ENCODE measurements at regions not wholly inside any gene's neighbourhood (a gene's known extent, or its start where the extent isn't known, plus 50 kb on each side); places are given as distances from the start of the nearest gene placed in this dataset.
"Not testable (repeated sequence)": the region's sequence is repeated elsewhere in the genome, so short reads cannot be mapped to it uniquely, and the experiment has no call there.

GRCh38 chr7:75201606-75202079 is 109.3 kb downstream of the GTF2IRD2B start:
- DNase-seq (ENCODE audit: low read depth in 2 of 2, low spot score in 1 of 2) = not testable (repeated sequence)

GRCh38 chr7:75205367-75206085 is 113.1 kb downstream of the GTF2IRD2B start:
- not testable (repeated sequence) for DNase-seq (ENCODE audit: low read depth in 2 of 2, low spot score in 1 of 2)

- not testable (repeated sequence) for DNase-seq (ENCODE audit: low read depth in 2 of 2, low spot score in 1 of 2)
Observed at GRCh38 chr7:75215460-75215859, 123.1 kb downstream of the GTF2IRD2B start.

- not testable (repeated sequence) for DNase-seq (ENCODE audit: low read depth in 2 of 2, low spot score in 1 of 2)
Observed at GRCh38 chr7:75216963-75217362, 124.6 kb downstream of the GTF2IRD2B start.

GRCh38 chr7:75226102-75226501 is 133.7 kb downstream of the GTF2IRD2B start:
- DNase-seq (ENCODE audit: low read depth in 2 of 2, low spot score in 1 of 2) = not testable (repeated sequence)

- DNase-seq (ENCODE audit: low read depth in 2 of 2, low spot score in 1 of 2) = not testable (repeated sequence)
Observed at GRCh38 chr7:75229558-75229957, 137.2 kb downstream of the GTF2IRD2B start.

- DNase-seq (ENCODE audit: low read depth in 2 of 2, low spot score in 1 of 2) = not testable (repeated sequence)
Observed at GRCh38 chr7:75230558-75230957, 138.2 kb downstream of the GTF2IRD2B start.

- not testable (repeated sequence) for DNase-seq (ENCODE audit: low read depth in 2 of 2, low spot score in 1 of 2)
Observed at GRCh38 chr7:75235092-75235826, 142.9 kb downstream of the GTF2IRD2B start.

- not testable (repeated sequence) for DNase-seq (ENCODE audit: low read depth in 2 of 2, low spot score in 1 of 2)
Observed at GRCh38 chr7:75235827-75236167, 143.4 kb downstream of the GTF2IRD2B start.

GRCh38 chr7:75237255-75238187 is 145.1 kb downstream of the GTF2IRD2B start:
- DNase-seq (ENCODE audit: low read depth in 2 of 2, low spot score in 1 of 2) = peak; percentile 5 to 41

GRCh38 chr7:75238309-75238708 is 145.9 kb downstream of the GTF2IRD2B start:
- DNase-seq (ENCODE audit: low read depth in 2 of 2, low spot score in 1 of 2) = not testable (repeated sequence)

GRCh38 chr7:75243638-75244037 is 151.2 kb downstream of the GTF2IRD2B start:
- DNase-seq (ENCODE audit: low read depth in 2 of 2, low spot score in 1 of 2) = not testable (repeated sequence)

GRCh38 chr7:75248216-75248615 is 147.2 kb upstream of the TRIM73 start:
- not testable (repeated sequence) for DNase-seq (ENCODE audit: low read depth in 2 of 2, low spot score in 1 of 2)

- DNase-seq (ENCODE audit: low read depth in 2 of 2, low spot score in 1 of 2) = not testable (repeated sequence)
Observed at GRCh38 chr7:75254238-75254637, 141.2 kb upstream of the TRIM73 start.

- not testable (repeated sequence) for DNase-seq (ENCODE audit: low read depth in 2 of 2, low spot score in 1 of 2)
Observed at GRCh38 chr7:75257442-75257841, 138.0 kb upstream of the TRIM73 start.

- DNase-seq (ENCODE audit: low read depth in 2 of 2, low spot score in 1 of 2) = not testable (repeated sequence)
Observed at GRCh38 chr7:75259454-75260003, 135.9 kb upstream of the TRIM73 start.

GRCh38 chr7:75261660-75262059 is 133.8 kb upstream of the TRIM73 start:
- not testable (repeated sequence) for DNase-seq (ENCODE audit: low read depth in 2 of 2, low spot score in 1 of 2)

- not testable (repeated sequence) for DNase-seq (ENCODE audit: low read depth in 2 of 2, low spot score in 1 of 2)
Observed at GRCh38 chr7:75268158-75268557, 127.3 kb upstream of the TRIM73 start.

- not testable (repeated sequence) for DNase-seq (ENCODE audit: low read depth in 2 of 2, low spot score in 1 of 2)
Observed at GRCh38 chr7:75269159-75269558, 126.3 kb upstream of the TRIM73 start.

GRCh38 chr7:75274114-75274513 is 121.3 kb upstream of the TRIM73 start:
- DNase-seq (ENCODE audit: low read depth in 2 of 2, low spot score in 1 of 2) = not testable (repeated sequence)

Measured in stimulated activated CD8-positive, alpha-beta memory T cell treated with anti-CD3 and anti-CD28 coated beads, Interleukin-4, amount 100 ng/mL, for 4 hours (primary cell).